CD4-positive, alpha-beta memory T cell (primary cell): ENCODE measurements at regions not wholly inside any gene's neighbourhood (a gene's known extent, or its start where the extent isn't known, plus 50 kb on each side); places are given as distances from the start of the nearest gene placed in this dataset.

Experiments used
- CTCF ChIA-PET: fragments of 350-600 bp; sonication (Branson Sonifier 250); formaldehyde crosslinking; loops from one replicate; lab custom pipeline; 2021; ENCODE audit warnings: inconsistent platforms; ENCODE audit not compliant: partially characterized antibody; lab: Charles Lee
- POLR2A ChIA-PET: fragments of 350-600 bp; sonication (Branson Sonifier 250); formaldehyde crosslinking; loops from one replicate; lab custom pipeline; 2021; ENCODE audit not compliant: partially characterized antibody; lab: Charles Lee
- DNase-seq, 5 donors: peaks; one replicate each; pipeline versions ENCODE4 v3.0.0 to v3.0.0-alpha.2; 2020 to 2022; ENCODE audit warnings: mixed read lengths in 1 of 5
- H3K27ac ChIP-seq: one replicate; pipeline ENCODE4 v1.7.0; 2013; ENCODE audit warnings: low read depth, low read length
- H3K27me3 ChIP-seq: 2 replicates; pipeline ENCODE4 v1.7.0; 2013; ENCODE audit warnings: mild to moderate bottlenecking, low read length, moderate library complexity; ENCODE audit not compliant: insufficient read depth
- H3K36me3 ChIP-seq: 2 replicates; pipeline ENCODE4 v1.7.0; 2013; ENCODE audit warnings: mild to moderate bottlenecking, low read length, moderate library complexity; ENCODE audit not compliant: insufficient read depth
- H3K4me1 ChIP-seq: 2 replicates; pipeline ENCODE4 v1.7.0; 2013; ENCODE audit warnings: mild to moderate bottlenecking, low read length, moderate library complexity; ENCODE audit not compliant: insufficient read depth
- H3K4me3 ChIP-seq, 2 donors: one replicate each; pipeline ENCODE4 v1.7.0; 2013; ENCODE audit warnings: low read length in 2 of 2, mild to moderate bottlenecking in 1 of 2
- H3K9me3 ChIP-seq, 2 donors: one replicate each; pipeline ENCODE4 v1.7.0; 2013; ENCODE audit warnings: low read length in 2 of 2, control low read depth in 1 of 2; ENCODE audit not compliant: control insufficient read depth in 1 of 2
- H3K27ac Mint-ChIP-seq, 7 donors: one replicate each; pipeline ENCODE4 v1.8.0; 2020 to 2021; ENCODE audit warnings: mixed read lengths in 7 of 7, mild to moderate bottlenecking in 6 of 7, inconsistent platforms in 3 of 7, moderate library complexity in 3 of 7
- H3K27me3 Mint-ChIP-seq, 2 donors: one replicate each; pipeline ENCODE4 v1.8.0; 2020 to 2021; ENCODE audit warnings: mixed read lengths in 2 of 2
- H3K36me3 Mint-ChIP-seq, 2 donors: one replicate each; pipeline ENCODE4 v1.8.0; 2020 to 2021; ENCODE audit warnings: mixed read lengths in 2 of 2, inconsistent platforms in 1 of 2, mild to moderate bottlenecking in 1 of 2
- H3K4me1 Mint-ChIP-seq, 4 donors: one replicate each; pipeline ENCODE4 v1.8.0; 2020 to 2021; ENCODE audit warnings: mixed read lengths in 4 of 4, mild to moderate bottlenecking in 1 of 4
- H3K4me3 Mint-ChIP-seq, 8 donors: one replicate each; pipeline ENCODE4 v1.8.0; 2020 to 2021; ENCODE audit warnings: mixed read lengths in 8 of 8, mild to moderate bottlenecking in 7 of 8, moderate library complexity in 6 of 8, inconsistent platforms in 3 of 8
- H3K9me3 Mint-ChIP-seq, 8 donors: one replicate each; pipeline ENCODE4 v1.8.0; 2020 to 2021; ENCODE audit warnings: mixed read lengths in 8 of 8, mild to moderate bottlenecking in 5 of 8, inconsistent platforms in 3 of 8, moderate library complexity in 1 of 8
- intact Hi-C: fragments of 100-400 bp; cut with micrococcal nuclease; formaldehyde crosslinking; loops from one replicate; pipeline ENCODE4 v1.15.1; 2023

DNA sequence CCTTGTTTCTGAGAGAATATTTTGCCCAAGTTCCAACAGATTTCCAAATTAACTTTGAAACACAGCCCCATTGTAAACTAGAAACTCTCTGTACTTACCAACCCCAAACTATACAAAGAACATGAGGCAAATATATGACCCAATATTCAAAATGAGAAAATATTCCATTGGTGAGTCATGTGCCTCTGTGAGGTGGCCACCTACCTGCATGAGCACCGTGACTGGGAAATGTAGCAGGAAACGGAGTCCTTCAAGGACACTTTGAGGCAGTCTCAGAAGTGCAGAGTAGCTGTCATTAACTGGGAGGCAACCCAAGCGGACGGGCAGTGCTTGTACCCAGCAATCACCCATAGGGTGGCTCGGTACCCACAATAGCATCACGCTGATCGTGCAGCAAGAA, 335.5 kb upstream of the NOX3 start:
- Mint-ChIP-seq H3K4me1 (no peaks in the 10 kb centered on the region), H3K27ac (no peak overlapping the region), H3K36me3 (no peaks in the 10 kb centered on the region), H3K4me3 (no peak overlapping the region), H3K27me3 (peaks cover 0 to 5% of the 10 kb centered on the region in 2 donors), H3K9me3 (peaks cover 0 to 10% (median 3%) of the 10 kb centered on the region in 8 donors)
- CTCF ChIA-PET, result no interaction called here
- intact Hi-C loops, result no loop called here
- no peak for DNase-seq
- Histone ChIP-seq H3K4me1 (no peaks in the 10 kb centered on the region), H3K36me3 (no peaks in the 10 kb centered on the region), H3K27me3 (no peaks in the 10 kb centered on the region), H3K9me3 (no peaks in the 10 kb centered on the region), H3K27ac (no peak overlapping the region), H3K4me3 (no peak overlapping the region)
- POLR2A ChIA-PET, result no interaction called here

DNA sequence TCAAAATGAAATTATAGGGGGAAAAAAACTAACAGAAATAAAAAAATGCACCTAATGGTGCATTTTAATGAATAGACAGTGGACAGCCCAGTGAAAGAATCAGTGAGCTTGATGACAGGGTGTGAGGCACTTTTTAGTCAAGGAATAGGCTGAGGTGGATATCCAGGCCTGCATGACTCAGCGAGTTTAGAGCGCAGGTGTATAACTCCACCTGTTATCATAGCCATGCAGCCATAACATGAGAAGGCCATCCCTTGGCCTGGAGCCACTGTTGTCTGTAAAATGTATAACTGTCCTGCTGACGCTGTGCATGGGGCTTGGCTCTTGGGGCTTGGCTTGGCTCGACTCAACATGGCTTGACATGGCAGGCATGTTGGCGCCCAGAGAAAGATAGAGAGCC, 331.5 kb upstream of the NOX3 start:
- no peaks in the 10 kb centered on the region for H3K36me3 ChIP-seq
- no peaks in the 10 kb centered on the region for H3K4me1 ChIP-seq
- no peaks in the 10 kb centered on the region for H3K27me3 ChIP-seq
- no peaks in the 10 kb centered on the region for H3K9me3 ChIP-seq
- ChIA-PET CTCF (no interaction called here), POLR2A (no interaction called here)
- Mint-ChIP-seq H3K27ac (peak overlapping the region in 1 of 7 donors; percentile 55), H3K36me3 (no peaks in the 10 kb centered on the region), H3K4me1 (no peaks in the 10 kb centered on the region), H3K27me3 (peaks cover 0 to 2% of the 10 kb centered on the region in 2 donors), H3K9me3 (peaks cover 0 to 10% (median 1%) of the 10 kb centered on the region in 8 donors), H3K4me3 (no peak overlapping the region)
- H3K27ac ChIP-seq, result no peak overlapping the region
- no peak for DNase-seq
- intact Hi-C loops, result no loop called here
- H3K4me3 ChIP-seq, result no peak overlapping the region

DNA sequence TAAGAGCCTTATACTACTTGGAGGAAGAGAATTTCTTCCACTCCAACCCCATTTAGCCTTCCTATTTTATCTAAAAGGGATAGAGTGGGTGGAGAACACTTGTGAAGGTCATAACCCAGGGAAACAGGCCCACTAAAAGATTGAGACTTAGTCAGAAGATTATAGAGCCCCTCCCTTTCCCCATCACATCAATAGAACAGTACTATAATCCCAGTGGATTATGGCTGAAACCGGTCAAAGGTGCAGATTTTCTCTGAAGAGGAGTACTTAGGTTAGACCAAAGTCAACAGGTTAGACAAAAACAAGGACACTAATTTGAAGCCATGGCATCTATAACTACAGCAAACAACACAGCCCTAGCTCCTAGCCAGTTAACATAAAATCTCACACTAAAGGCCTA, 330.9 kb upstream of the NOX3 start:
- H3K4me3 ChIP-seq, result no peak overlapping the region
- no peaks in the 10 kb centered on the region for H3K36me3 Mint-ChIP-seq
- no peak for DNase-seq
- no peaks in the 10 kb centered on the region for H3K4me1 Mint-ChIP-seq
- peaks cover 0 to 2% of the 10 kb centered on the region in 2 donors for H3K27me3 Mint-ChIP-seq
- H3K27me3 ChIP-seq, result no peaks in the 10 kb centered on the region
- intact Hi-C loops, result no loop called here
- no peaks in the 10 kb centered on the region for H3K4me1 ChIP-seq
- no peaks in the 10 kb centered on the region for H3K9me3 ChIP-seq
- CTCF ChIA-PET, result no interaction called here
- no peaks in the 10 kb centered on the region for H3K36me3 ChIP-seq
- H3K27ac ChIP-seq, result no peak overlapping the region
- peaks cover 0 to 10% (median 1%) of the 10 kb centered on the region in 8 donors for H3K9me3 Mint-ChIP-seq
- POLR2A ChIA-PET, result no interaction called here
- H3K4me3 Mint-ChIP-seq, result no peak overlapping the region
- no peak overlapping the region for H3K27ac Mint-ChIP-seq

DNA sequence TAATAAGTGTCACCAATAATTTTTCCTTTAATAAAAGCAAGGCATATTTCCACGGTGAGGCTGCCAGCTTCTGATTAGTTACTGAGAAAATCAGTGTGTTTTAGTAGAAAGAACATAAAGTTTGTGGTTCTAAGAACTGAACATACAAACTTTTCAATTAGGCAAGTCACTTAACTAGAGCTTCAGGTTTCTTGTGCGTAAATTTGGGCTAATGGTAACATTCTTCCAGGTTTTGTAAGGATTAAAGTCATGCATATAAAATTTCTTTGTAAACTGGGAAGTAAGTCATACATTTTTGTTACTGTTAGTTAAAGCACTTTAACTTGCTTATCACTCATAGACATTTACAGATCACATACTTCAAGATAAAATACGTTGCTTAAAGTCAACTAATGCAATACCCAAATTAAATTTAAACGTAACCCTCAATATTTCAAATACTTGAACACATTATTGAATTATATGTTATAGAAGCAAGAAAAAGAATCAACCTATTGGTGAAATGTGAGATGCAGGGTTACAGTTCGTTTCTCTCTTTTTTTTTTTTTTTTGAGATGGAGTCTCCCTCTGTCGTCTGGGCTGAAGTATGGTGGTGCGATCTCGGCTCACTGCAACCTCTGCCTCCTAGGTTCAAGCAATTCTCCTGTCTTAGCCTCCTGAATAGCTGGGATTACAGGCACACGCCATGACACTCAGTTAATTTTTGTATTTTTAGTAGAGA, 327.3 kb upstream of the NOX3 start:
- no peak overlapping the region for H3K27ac ChIP-seq
- POLR2A ChIA-PET, result no interaction called here
- no peaks in the 10 kb centered on the region for H3K4me1 ChIP-seq
- H3K4me1 Mint-ChIP-seq, result no peaks in the 10 kb centered on the region
- H3K4me3 Mint-ChIP-seq, result no peak overlapping the region
- CTCF ChIA-PET, result no interaction called here
- H3K27me3 Mint-ChIP-seq, result peaks cover 0 to 2% of the 10 kb centered on the region in 2 donors
- no peaks in the 10 kb centered on the region for H3K36me3 Mint-ChIP-seq
- H3K9me3 Mint-ChIP-seq, result peaks cover 0 to 5% (median 0%) of the 10 kb centered on the region in 8 donors
- no peaks in the 10 kb centered on the region for H3K36me3 ChIP-seq
- H3K27me3 ChIP-seq, result no peaks in the 10 kb centered on the region
- no peaks in the 10 kb centered on the region for H3K9me3 ChIP-seq
- no peak overlapping the region for H3K4me3 ChIP-seq
- DNase-seq, result no peak
- H3K27ac Mint-ChIP-seq, result no peak overlapping the region
- intact Hi-C loops, result no loop called here

DNA sequence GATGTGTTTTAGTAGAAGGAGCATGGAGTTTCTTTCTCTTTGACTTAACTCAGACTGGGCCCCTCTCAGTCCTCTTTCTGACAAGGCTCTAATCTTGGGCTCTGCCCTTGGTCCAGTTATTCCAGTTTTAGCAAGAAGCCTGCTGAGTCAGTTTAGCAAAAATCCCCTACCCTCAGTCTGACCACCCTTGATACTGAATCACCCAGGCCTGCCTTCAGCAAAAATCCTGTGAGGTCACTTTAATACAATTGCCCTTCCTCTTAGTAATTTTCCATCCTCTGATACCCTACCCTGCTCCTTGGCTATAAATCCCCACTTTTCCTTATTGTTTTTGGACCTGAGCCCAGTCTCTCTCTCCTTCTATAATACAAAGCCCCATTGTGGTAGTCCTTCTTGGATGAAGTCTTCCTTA, 326.7 kb upstream of the NOX3 start:
- H3K36me3 Mint-ChIP-seq, result no peaks in the 10 kb centered on the region
- H3K27me3 ChIP-seq, result no peaks in the 10 kb centered on the region
- no peaks in the 10 kb centered on the region for H3K36me3 ChIP-seq
- DNase-seq, result no peak
- no peaks in the 10 kb centered on the region for H3K4me1 ChIP-seq
- no peaks in the 10 kb centered on the region for H3K4me1 Mint-ChIP-seq
- no peak overlapping the region for H3K27ac Mint-ChIP-seq
- peaks cover 0 to 2% of the 10 kb centered on the region in 2 donors for H3K27me3 Mint-ChIP-seq
- H3K9me3 ChIP-seq, result no peaks in the 10 kb centered on the region
- CTCF ChIA-PET, result no interaction called here
- peaks cover 0 to 5% (median 0%) of the 10 kb centered on the region in 8 donors for H3K9me3 Mint-ChIP-seq
- POLR2A ChIA-PET, result no interaction called here
- no peak overlapping the region for H3K4me3 ChIP-seq
- H3K4me3 Mint-ChIP-seq, result no peak overlapping the region
- intact Hi-C loops, result no loop called here
- H3K27ac ChIP-seq, result no peak overlapping the region

DNA sequence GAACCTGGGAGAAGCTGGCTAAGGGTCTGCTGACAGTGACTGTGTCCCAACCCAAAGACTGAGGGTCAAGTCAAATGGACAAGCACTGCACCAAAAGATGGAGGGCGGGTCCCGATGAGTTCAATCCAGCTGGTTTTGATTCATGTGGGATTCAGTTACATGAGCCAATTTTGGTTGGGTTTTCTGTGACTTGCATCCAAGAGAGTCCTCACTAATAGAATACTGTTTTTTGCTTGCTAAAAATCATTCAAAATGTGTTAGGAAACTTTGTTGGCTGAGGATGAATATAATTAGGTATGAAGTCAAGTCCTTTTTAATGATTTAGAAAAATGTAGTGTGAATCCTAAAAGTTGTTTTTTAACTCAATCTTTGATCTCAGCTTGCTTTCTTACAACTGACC, 323.8 kb upstream of the NOX3 start:
- Mint-ChIP-seq H3K27ac (no peak overlapping the region), H3K36me3 (no peaks in the 10 kb centered on the region), H3K9me3 (peaks cover 0 to under 1% (median 0%) of the 10 kb centered on the region in 8 donors), H3K4me1 (no peaks in the 10 kb centered on the region), H3K27me3 (no peaks in the 10 kb centered on the region), H3K4me3 (no peak overlapping the region)
- Histone ChIP-seq H3K27ac (no peak overlapping the region), H3K27me3 (no peaks in the 10 kb centered on the region), H3K9me3 (no peaks in the 10 kb centered on the region), H3K4me3 (no peak overlapping the region), H3K36me3 (no peaks in the 10 kb centered on the region), H3K4me1 (no peaks in the 10 kb centered on the region)
- intact Hi-C loops, result no loop called here
- DNase-seq, result no peak
- POLR2A ChIA-PET, result no interaction called here
- CTCF ChIA-PET, result no interaction called here

DNA sequence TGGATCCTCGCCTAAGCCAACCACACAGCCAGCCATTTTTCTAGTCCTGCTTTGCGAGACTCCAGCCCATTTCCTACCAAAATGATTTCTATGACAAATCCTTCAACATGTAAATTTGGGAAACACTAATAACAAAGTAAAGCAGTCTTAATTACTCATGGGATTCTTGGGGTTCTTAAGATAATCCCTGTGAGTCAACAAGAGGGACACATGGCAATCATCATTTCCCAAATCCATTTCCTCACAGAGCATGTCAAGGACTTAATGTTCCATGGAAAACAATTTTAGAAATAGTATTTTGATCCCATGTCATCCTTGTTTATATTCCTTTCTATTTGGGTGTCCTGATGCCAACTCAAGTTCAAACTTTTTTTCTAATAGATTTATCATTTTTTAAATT, 322.7 kb upstream of the NOX3 start:
- Mint-ChIP-seq H3K4me3 (no peak overlapping the region), H3K9me3 (peaks cover 0 to 9% (median 2%) of the 10 kb centered on the region in 8 donors), H3K27ac (no peak overlapping the region), H3K36me3 (no peaks in the 10 kb centered on the region), H3K4me1 (no peaks in the 10 kb centered on the region), H3K27me3 (no peaks in the 10 kb centered on the region)
- intact Hi-C loops, result no loop called here
- CTCF ChIA-PET, result no interaction called here
- H3K9me3 ChIP-seq, result no peaks in the 10 kb centered on the region
- H3K4me1 ChIP-seq, result no peaks in the 10 kb centered on the region
- no peak overlapping the region for H3K4me3 ChIP-seq
- DNase-seq, result no peak
- H3K36me3 ChIP-seq, result no peaks in the 10 kb centered on the region
- no peak overlapping the region for H3K27ac ChIP-seq
- no peaks in the 10 kb centered on the region for H3K27me3 ChIP-seq
- POLR2A ChIA-PET, result no interaction called here
